Neutrophil (primary cell): ENCODE measurements at regions not wholly inside any gene's neighbourhood (a gene's known extent, or its start where the extent isn't known, plus 50 kb on each side); places are given as distances from the start of the nearest gene placed in this dataset.

Experiments
- H3K27ac ChIP-seq: fragments of 200-600 bp; sonication (generic); 2 replicates; pipeline ENCODE4 v1.5.1; 2016; ENCODE audit warnings: mild to moderate bottlenecking, moderate library complexity
- H3K27me3 ChIP-seq: fragments of 200-600 bp; sonication (generic); 2 replicates; pipeline ENCODE4 v1.6.0; 2016; ENCODE audit warnings: mild to moderate bottlenecking
- H3K36me3 ChIP-seq: fragments of 200-600 bp; sonication (generic); 2 replicates; pipeline ENCODE4 v1.5.1; 2017
- H3K4me1 ChIP-seq, 2 experiments: fragments of 200-600 bp in 1 of 2; sonication (generic) in 1 of 2; 1 replicate in 1 of 2; 2 replicates in 1 of 2; pipeline versions ENCODE4 v1.5.1 to v1.6.1; 2013 to 2016; ENCODE audit warnings: low read depth in 1 of 2, low read length in 1 of 2, mild to moderate bottlenecking in 1 of 2, moderate library complexity in 1 of 2; ENCODE audit not compliant: control insufficient read depth in 1 of 2, insufficient read depth in 1 of 2
- H3K4me3 ChIP-seq, 2 experiments: fragments of 200-600 bp in 1 of 2; sonication (generic) in 1 of 2; 1 replicate in 1 of 2; 2 replicates in 1 of 2; pipeline ENCODE4 v1.5.1; 2013 to 2016; ENCODE audit warnings: low read depth in 1 of 2, low read length in 1 of 2, mild to moderate bottlenecking in 1 of 2, moderate library complexity in 1 of 2
- H3K9me3 ChIP-seq: fragments of 200-600 bp; sonication (generic); 2 replicates; pipeline ENCODE4 v1.5.1; 2016
- CTCF ChIP-seq: fragments of 200-600 bp; sonication (generic); IDR thresholded peaks from 2 replicates; pipeline ENCODE4 v1.5.1; 2016; ENCODE audit warnings: antibody characterized with exemption

GRCh38 chr11:92523611-92524010 lies 299.0 kb downstream of the FAT3 start:
- no peak overlapping the region for H3K27ac ChIP-seq
- no peaks in the 10 kb centered on the region for H3K9me3 ChIP-seq
- no peaks in the 10 kb centered on the region for H3K4me1 ChIP-seq
- H3K36me3 ChIP-seq: no peaks in the 10 kb centered on the region
- TF ChIP-seq CTCF: no peak
- H3K4me3 ChIP-seq: no peak overlapping the region
- H3K27me3 ChIP-seq: no peaks in the 10 kb centered on the region

- H3K27ac ChIP-seq: no peak overlapping the region
- no peaks in the 10 kb centered on the region for H3K36me3 ChIP-seq
- H3K4me3 ChIP-seq: no peak overlapping the region
- no peaks in the 10 kb centered on the region for H3K27me3 ChIP-seq
- H3K4me1 ChIP-seq: no peaks in the 10 kb centered on the region
- TF ChIP-seq CTCF: no peak
- no peaks in the 10 kb centered on the region for H3K9me3 ChIP-seq
Observed at GRCh38 chr11:92524542-92524941, 299.9 kb downstream of the FAT3 start.

GRCh38 chr11:92527467-92527866 lies 302.8 kb downstream of the FAT3 start:
- H3K36me3 ChIP-seq: no peaks in the 10 kb centered on the region
- H3K4me3 ChIP-seq: no peak overlapping the region
- H3K4me1 ChIP-seq: no peaks in the 10 kb centered on the region
- H3K9me3 ChIP-seq: no peaks in the 10 kb centered on the region
- TF ChIP-seq CTCF: no peak
- no peak overlapping the region for H3K27ac ChIP-seq
- H3K27me3 ChIP-seq: no peaks in the 10 kb centered on the region

- no peaks in the 10 kb centered on the region for H3K27me3 ChIP-seq
- H3K4me3 ChIP-seq: no peak overlapping the region
- no peaks in the 10 kb centered on the region for H3K4me1 ChIP-seq
- no peak overlapping the region for H3K27ac ChIP-seq
- no peak for TF ChIP-seq CTCF
- H3K9me3 ChIP-seq: no peaks in the 10 kb centered on the region
- H3K36me3 ChIP-seq: no peaks in the 10 kb centered on the region
Observed at GRCh38 chr11:92528001-92528400, 303.4 kb downstream of the FAT3 start.

GRCh38 chr11:92531065-92531739 lies 306.6 kb downstream of the FAT3 start:
- H3K4me3 ChIP-seq: no peak overlapping the region

More at GRCh38 chr11:92531065-92531739, 306.6 kb downstream of the FAT3 start:
- no peaks in the 10 kb centered on the region for H3K27me3 ChIP-seq
- H3K4me1 ChIP-seq: no peaks in the 10 kb centered on the region
- no peak for TF ChIP-seq CTCF
- H3K36me3 ChIP-seq: no peaks in the 10 kb centered on the region
- H3K9me3 ChIP-seq: no peaks in the 10 kb centered on the region
- H3K27ac ChIP-seq: no peak overlapping the region
